SK-N-SH treated with all-trans-retinoic acid at 6 μM for 48 hours (cell line): ENCODE measurements at regions not wholly inside any gene's neighbourhood (a gene's known extent, or its start where the extent isn't known, plus 50 kb on each side); places are given as distances from the start of the nearest gene placed in this dataset.
A peak's percentile ranks its signal among the peaks of the same experiment; 100 is the strongest.

ENCODE experiments used
- ATAC-seq: fragments of 200-7000 bp; cut with Tn5 transposase; 3 replicates; pipeline ENCODE4 v1.9.1; 2020; ENCODE audit warnings: mild to moderate bottlenecking, moderate library complexity
- ARNTL ChIP-seq: fragments of 450-650 bp; formaldehyde crosslinking; IDR thresholded peaks from 2 replicates; pipeline ENCODE4 v1.5.0; 2020; ENCODE audit warnings: low read depth, mild to moderate bottlenecking, moderate library complexity, borderline replicate concordance
- BACH2 ChIP-seq: fragments of 250-450 bp; sonication (Bioruptor Pico); IDR thresholded peaks from 2 replicates; pipeline ENCODE4 v1.9.0; 2021; ENCODE audit warnings: mild to moderate bottlenecking, borderline replicate concordance
- CSDC2 ChIP-seq: fragments of 250-450 bp; sonication (Bioruptor Pico); IDR thresholded peaks from 2 replicates; pipeline ENCODE4 v1.5.0; 2020; ENCODE audit warnings: mild to moderate bottlenecking, moderate library complexity
- ESRRG ChIP-seq: fragments of 250-450 bp; sonication (Bioruptor Pico); IDR thresholded peaks from 2 replicates; pipeline ENCODE4 v1.6.1; 2021; ENCODE audit warnings: mild to moderate bottlenecking
- GLIS3 ChIP-seq: fragments of 250-450 bp; sonication (Bioruptor Pico); IDR thresholded peaks from 2 replicates; pipeline ENCODE4 v1.5.0; 2020; ENCODE audit warnings: mild to moderate bottlenecking, moderate library complexity
- ISL1 ChIP-seq: fragments of 250-450 bp; sonication (Bioruptor Pico); IDR thresholded peaks from 2 replicates; pipeline ENCODE4 v2.1.2; 2022; ENCODE audit warnings: mild to moderate bottlenecking, moderate library complexity
- OSR1 ChIP-seq: fragments of 250-450 bp; sonication (Bioruptor Pico); IDR thresholded peaks from 2 replicates; pipeline ENCODE4 v1.8.0; 2022; ENCODE audit warnings: moderate library complexity, mild to moderate bottlenecking, inconsistent platforms
- PATZ1 ChIP-seq: fragments of 250-450 bp; sonication (Bioruptor Pico); IDR thresholded peaks from 2 replicates; pipeline ENCODE4 v1.8.0; 2020; ENCODE audit warnings: mild to moderate bottlenecking, moderate library complexity, borderline replicate concordance
- PPARA ChIP-seq: fragments of 250-450 bp; sonication (Bioruptor Pico); IDR thresholded peaks from 2 replicates; pipeline ENCODE4 v1.5.0; 2020; ENCODE audit warnings: mild to moderate bottlenecking, borderline replicate concordance
- RARB ChIP-seq: fragments of 250-450 bp; sonication (Bioruptor Pico); IDR thresholded peaks from 2 replicates; pipeline ENCODE4 v1.8.0; 2021; ENCODE audit warnings: mild to moderate bottlenecking, moderate library complexity
- SNAI2 ChIP-seq: fragments of 250-450 bp; sonication (Bioruptor Pico); IDR thresholded peaks from 2 replicates; pipeline ENCODE4 v1.5.0; 2020; ENCODE audit warnings: mild to moderate bottlenecking, moderate library complexity
- TOX ChIP-seq: fragments of 250-450 bp; sonication (Bioruptor Pico); IDR thresholded peaks from 2 replicates; pipeline ENCODE4 v1.8.0; 2021; ENCODE audit warnings: mild to moderate bottlenecking, moderate library complexity, borderline replicate concordance
- ZC3H10 ChIP-seq: fragments of 250-450 bp; sonication (Bioruptor Pico); IDR thresholded peaks from 2 replicates; pipeline ENCODE4 v1.5.1; 2021; ENCODE audit warnings: mild to moderate bottlenecking, moderate library complexity
- ZFP30 ChIP-seq: fragments of 450-650 bp; formaldehyde crosslinking; IDR thresholded peaks from 2 replicates; pipeline ENCODE4 v1.5.0; 2022; ENCODE audit warnings: mild to moderate bottlenecking, moderate library complexity
- ZNF565 ChIP-seq: fragments of 450-650 bp; formaldehyde crosslinking; conservative IDR thresholded peaks from 2 replicates; pipeline ENCODE4 v1.5.0; 2020; ENCODE audit warnings: low read depth, mild to moderate bottlenecking, moderate library complexity
- ZNF70 ChIP-seq: fragments of 450-650 bp; formaldehyde crosslinking; IDR thresholded peaks from 2 replicates; pipeline ENCODE4 v1.5.0; 2020; ENCODE audit warnings: mild to moderate bottlenecking, moderate library complexity
- ZNF8 ChIP-seq: fragments of 450-650 bp; formaldehyde crosslinking; IDR thresholded peaks from 2 replicates; pipeline ENCODE4 v1.5.0; 2020; ENCODE audit warnings: mild to moderate bottlenecking, moderate library complexity
- TF ChIP-seq, protein P1 (sequence below): fragments of 250-450 bp; sonication (Bioruptor Pico); IDR thresholded peaks from 2 replicates; pipeline ENCODE4 v1.8.0; 2021; ENCODE audit warnings: low read depth, mild to moderate bottlenecking, moderate library complexity, borderline replicate concordance
- TF ChIP-seq, protein P2 (sequence below): fragments of 250-450 bp; sonication (Bioruptor Pico); IDR thresholded peaks from 2 replicates; pipeline ENCODE4 v1.5.1; 2020; ENCODE audit warnings: low read depth, mild to moderate bottlenecking, moderate library complexity
- TF ChIP-seq, protein P3 (sequence below): fragments of 250-450 bp; sonication (Bioruptor Pico); IDR thresholded peaks from 2 replicates; pipeline ENCODE4 v1.5.1; 2021; ENCODE audit warnings: mild to moderate bottlenecking, moderate library complexity

- no peak for ATAC-seq
- TF ChIP-seq BACH2 (no peak), PATZ1 (CRISPR knock-in tag) (no peak), PPARA (CRISPR knock-in tag) (no peak), ZFP30 (CRISPR knock-in tag) (no peak), TOX (CRISPR knock-in tag) (no peak), ZC3H10 (no peak), RARB (CRISPR knock-in tag) (no peak), SNAI2 (CRISPR knock-in tag) (no peak), ZNF70 (CRISPR knock-in tag) (no peak), ZNF8 (CRISPR knock-in tag) (no peak), ESRRG (CRISPR knock-in tag) (no peak), ARNTL (CRISPR knock-in tag) (no peak)
- TF ChIP-seq, protein P1, sequence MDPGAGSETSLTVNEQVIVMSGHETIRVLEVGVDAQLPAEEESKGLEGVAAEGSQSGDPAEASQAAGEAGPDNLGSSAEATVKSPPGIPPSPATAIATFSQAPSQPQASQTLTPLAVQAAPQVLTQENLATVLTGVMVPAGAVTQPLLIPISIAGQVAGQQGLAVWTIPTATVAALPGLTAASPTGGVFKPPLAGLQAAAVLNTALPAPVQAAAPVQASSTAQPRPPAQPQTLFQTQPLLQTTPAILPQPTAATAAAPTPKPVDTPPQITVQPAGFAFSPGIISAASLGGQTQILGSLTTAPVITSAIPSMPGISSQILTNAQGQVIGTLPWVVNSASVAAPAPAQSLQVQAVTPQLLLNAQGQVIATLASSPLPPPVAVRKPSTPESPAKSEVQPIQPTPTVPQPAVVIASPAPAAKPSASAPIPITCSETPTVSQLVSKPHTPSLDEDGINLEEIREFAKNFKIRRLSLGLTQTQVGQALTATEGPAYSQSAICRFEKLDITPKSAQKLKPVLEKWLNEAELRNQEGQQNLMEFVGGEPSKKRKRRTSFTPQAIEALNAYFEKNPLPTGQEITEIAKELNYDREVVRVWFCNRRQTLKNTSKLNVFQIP, result no peak
- TF ChIP-seq, protein P2, sequence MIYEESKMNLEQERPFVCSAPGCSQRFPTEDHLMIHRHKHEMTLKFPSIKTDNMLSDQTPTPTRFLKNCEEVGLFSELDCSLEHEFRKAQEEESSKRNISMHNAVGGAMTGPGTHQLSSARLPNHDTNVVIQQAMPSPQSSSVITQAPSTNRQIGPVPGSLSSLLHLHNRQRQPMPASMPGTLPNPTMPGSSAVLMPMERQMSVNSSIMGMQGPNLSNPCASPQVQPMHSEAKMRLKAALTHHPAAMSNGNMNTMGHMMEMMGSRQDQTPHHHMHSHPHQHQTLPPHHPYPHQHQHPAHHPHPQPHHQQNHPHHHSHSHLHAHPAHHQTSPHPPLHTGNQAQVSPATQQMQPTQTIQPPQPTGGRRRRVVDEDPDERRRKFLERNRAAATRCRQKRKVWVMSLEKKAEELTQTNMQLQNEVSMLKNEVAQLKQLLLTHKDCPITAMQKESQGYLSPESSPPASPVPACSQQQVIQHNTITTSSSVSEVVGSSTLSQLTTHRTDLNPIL (CRISPR knock-in tag), result no peak
- TF ChIP-seq, protein P3, sequence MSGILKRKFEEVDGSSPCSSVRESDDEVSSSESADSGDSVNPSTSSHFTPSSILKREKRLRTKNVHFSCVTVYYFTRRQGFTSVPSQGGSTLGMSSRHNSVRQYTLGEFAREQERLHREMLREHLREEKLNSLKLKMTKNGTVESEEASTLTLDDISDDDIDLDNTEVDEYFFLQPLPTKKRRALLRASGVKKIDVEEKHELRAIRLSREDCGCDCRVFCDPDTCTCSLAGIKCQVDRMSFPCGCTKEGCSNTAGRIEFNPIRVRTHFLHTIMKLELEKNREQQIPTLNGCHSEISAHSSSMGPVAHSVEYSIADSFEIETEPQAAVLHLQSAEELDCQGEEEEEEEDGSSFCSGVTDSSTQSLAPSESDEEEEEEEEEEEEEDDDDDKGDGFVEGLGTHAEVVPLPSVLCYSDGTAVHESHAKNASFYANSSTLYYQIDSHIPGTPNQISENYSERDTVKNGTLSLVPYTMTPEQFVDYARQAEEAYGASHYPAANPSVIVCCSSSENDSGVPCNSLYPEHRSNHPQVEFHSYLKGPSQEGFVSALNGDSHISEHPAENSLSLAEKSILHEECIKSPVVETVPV (CRISPR knock-in tag), result no peak
These were observed 96.1 kb upstream of the PRMT6 start for GRCh38 chr1:106960412-106960811.

GRCh38 chr1:106961646-106962045 is 94.8 kb upstream of the PRMT6 start:
- TF ChIP-seq PPARA (CRISPR knock-in tag), result no peak
- no peak for TF ChIP-seq GLIS3 (CRISPR knock-in tag)
- TF ChIP-seq ISL1 (CRISPR knock-in tag), result 0 out of 2 replicates have a peak, but pooled peaks have one; percentile 13
- ATAC-seq, result no peak

GRCh38 chr1:106962591-106962990 is 93.9 kb upstream of the PRMT6 start:
- ATAC-seq, result no peak
- TF ChIP-seq ZFP30 (CRISPR knock-in tag), result no peak
- TF ChIP-seq RARB (CRISPR knock-in tag), result no peak
- TF ChIP-seq ZNF565 (CRISPR knock-in tag), result no peak
- TF ChIP-seq, protein P3 (CRISPR knock-in tag), result no peak
- no peak for TF ChIP-seq PATZ1 (CRISPR knock-in tag)
- TF ChIP-seq ZC3H10, result no peak
- no peak for TF ChIP-seq BACH2
- no peak for TF ChIP-seq PPARA (CRISPR knock-in tag)
- no peak for TF ChIP-seq ZNF8 (CRISPR knock-in tag)
- TF ChIP-seq ZNF70 (CRISPR knock-in tag), result no peak
- no peak for TF ChIP-seq CSDC2 (CRISPR knock-in tag)
- no peak for TF ChIP-seq OSR1 (CRISPR knock-in tag)
- TF ChIP-seq SNAI2 (CRISPR knock-in tag), result no peak
- TF ChIP-seq ISL1 (CRISPR knock-in tag), result no peak
- no peak for TF ChIP-seq TOX (CRISPR knock-in tag)
- no peak for TF ChIP-seq GLIS3 (CRISPR knock-in tag)
- TF ChIP-seq ESRRG (CRISPR knock-in tag), result no peak
